Neural cell (in vitro differentiated cells): ENCODE measurements at regions not wholly inside any gene's neighbourhood (a gene's known extent, or its start where the extent isn't known, plus 50 kb on each side); places are given as distances from the start of the nearest gene placed in this dataset.

Experiments
- H2AFZ ChIP-seq: fragments of 200-600, 300-800 bp; sonication (generic), shearing (Covaris generic); 2 replicates; pipeline ENCODE4 v1.6.0; 2014; ENCODE audit warnings: low read depth, mild to moderate bottlenecking, antibody characterized with exemption, low read length, moderate library complexity
- H3F3A ChIP-seq: fragments of 200-600 bp; shearing (Covaris generic); 2 replicates; pipeline ENCODE4 v1.6.1; 2016; ENCODE audit warnings: mild to moderate bottlenecking, moderate library complexity, mixed read lengths, antibody characterized with exemption, low read length; ENCODE audit not compliant: insufficient read depth, poor library complexity, severe bottlenecking
- H3K27ac ChIP-seq: fragments of 200-600, 300-800 bp; sonication (generic), shearing (Covaris generic); 2 replicates; pipeline ENCODE4 v1.5.1; 2014; ENCODE audit warnings: mild to moderate bottlenecking, low read length, moderate library complexity
- H3K27me3 ChIP-seq: fragments of 300-800, 200-600 bp; sonication (generic), shearing (Covaris generic); 2 replicates; pipeline ENCODE4 v1.6.0; 2014; ENCODE audit warnings: mild to moderate bottlenecking, low read depth, low read length, moderate library complexity; ENCODE audit not compliant: insufficient read depth
- H3K36me3 ChIP-seq: fragments of 300-800, 200-600 bp; sonication (generic), shearing (Covaris generic); 2 replicates; pipeline ENCODE4 v1.5.1; 2014; ENCODE audit warnings: mild to moderate bottlenecking, antibody characterized with exemption, low read length, moderate library complexity; ENCODE audit not compliant: insufficient read depth
- H3K4me2 ChIP-seq: fragments of 300-800, 200-600 bp; sonication (generic), shearing (Covaris generic); 2 replicates; pipeline ENCODE4 v1.6.0; 2014; ENCODE audit warnings: mild to moderate bottlenecking, low read length
- H3K4me3 ChIP-seq: fragments of 300-800, 200-600 bp; sonication (generic), shearing (Covaris generic); 2 replicates; pipeline ENCODE4 v1.5.1; 2014; ENCODE audit warnings: mild to moderate bottlenecking, low read length, moderate library complexity
- H3K79me2 ChIP-seq: fragments of 200-600 bp; shearing (Covaris generic); replicated peaks from 2 replicates; pipeline ENCODE4 v1.6.0; 2014; ENCODE audit warnings: mild to moderate bottlenecking, low read length, moderate library complexity; ENCODE audit not compliant: insufficient read depth
- H3K9ac ChIP-seq: fragments of 300-800, 200-600 bp; sonication (generic), shearing (Covaris generic); 2 replicates; pipeline ENCODE4 v1.6.1; 2016; ENCODE audit warnings: mild to moderate bottlenecking, low read length, mixed read lengths
- H3K9me2 ChIP-seq: fragments of 200-600 bp; shearing (Covaris generic); 2 replicates; pipeline ENCODE4 v1.6.1; 2016; ENCODE audit warnings: mild to moderate bottlenecking, low read length, mixed read lengths; ENCODE audit not compliant: insufficient read depth
- H3K9me3 ChIP-seq: fragments of 200-600, 300-800 bp; sonication (generic), shearing (Covaris generic); 2 replicates; pipeline ENCODE4 v1.6.1; 2016; ENCODE audit warnings: mild to moderate bottlenecking, mixed run types, low read length, moderate library complexity, mixed read lengths
- H4K20me1 ChIP-seq: fragments of 200-600 bp; shearing (Covaris generic); 2 replicates; pipeline ENCODE4 v1.6.1; 2016; ENCODE audit warnings: mild to moderate bottlenecking, mixed run types; ENCODE audit not compliant: insufficient read depth
- EZH2 ChIP-seq: fragments of 200-600, 300-800 bp; shearing (Covaris generic), sonication (generic); IDR thresholded peaks from 2 replicates; pipeline ENCODE4 v1.6.1; 2014; ENCODE audit warnings: antibody characterized with exemption, low read length, borderline replicate concordance, mild to moderate bottlenecking; ENCODE audit not compliant: insufficient read depth, poor library complexity, severe bottlenecking
- MXI1 ChIP-seq: fragments of 450-650 bp; conservative IDR thresholded peaks from 2 replicates; pipeline ENCODE4 v1.6.1; 2014; ENCODE audit warnings: antibody characterized with exemption, mild to moderate bottlenecking; ENCODE audit not compliant: poor library complexity, severe bottlenecking
- REST ChIP-seq: IDR thresholded peaks from 2 replicates; pipeline ENCODE4 v1.6.1; 2012; ENCODE audit warnings: borderline replicate concordance
- TAF1 ChIP-seq: IDR thresholded peaks from 2 replicates; pipeline ENCODE4 v1.6.1; 2012; ENCODE audit warnings: low read depth

GRCh38 chr18:73688161-73688560 is 459.5 kb downstream of the FBXO15 start:
- Histone ChIP-seq H2AFZ (no peak overlapping the region), H3F3A (no peaks in the 10 kb centered on the region), H3K4me3 (no peak overlapping the region), H3K9ac (no peak overlapping the region), H3K36me3 (no peaks in the 10 kb centered on the region), H3K9me3 (no peaks in the 10 kb centered on the region), H3K27me3 (no peaks in the 10 kb centered on the region), H3K4me2 (no peak overlapping the region), H4K20me1 (no peaks in the 10 kb centered on the region), H3K9me2 (no peaks in the 10 kb centered on the region), H3K27ac (no peak overlapping the region), H3K79me2 (no peaks in the 10 kb centered on the region)
- TF ChIP-seq REST = no peak

DNA sequence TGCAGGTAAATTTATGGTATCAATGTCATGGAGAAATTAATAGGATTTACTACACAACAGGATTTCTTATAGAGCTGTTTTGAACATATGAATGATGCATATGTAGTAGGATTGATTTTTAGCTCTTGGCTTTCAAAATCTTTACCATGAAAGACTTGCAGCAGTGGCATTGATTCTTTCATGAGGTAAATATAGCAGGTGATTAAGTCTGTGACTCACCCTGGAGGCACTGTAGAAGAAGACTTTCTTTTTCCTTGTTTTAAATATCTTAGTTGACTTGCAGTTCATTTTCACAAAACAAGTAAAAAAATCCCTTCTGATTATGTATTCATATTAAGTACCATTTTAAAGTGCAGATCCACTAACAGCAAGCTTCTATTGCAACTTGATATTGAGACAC is 463.0 kb downstream of the FBXO15 start:
- no peaks in the 10 kb centered on the region for H3K79me2 ChIP-seq
- TF ChIP-seq EZH2 (no peak), REST (no peak), TAF1 (no peak)
- no peak overlapping the region for H3K4me2 ChIP-seq

GRCh38 chr18:73683409-73684238 is 464.0 kb downstream of the FBXO15 start:
- Histone ChIP-seq H3K27me3 (no peaks in the 10 kb centered on the region), H3K9me3 (no peaks in the 10 kb centered on the region), H3K79me2 (no peaks in the 10 kb centered on the region), H3F3A (no peaks in the 10 kb centered on the region), H3K4me3 (no peak overlapping the region), H3K36me3 (no peaks in the 10 kb centered on the region), H4K20me1 (no peaks in the 10 kb centered on the region), H3K9me2 (no peaks in the 10 kb centered on the region), H2AFZ (no peak overlapping the region), H3K27ac (no peak overlapping the region), H3K9ac (no peak overlapping the region), H3K4me2 (no peak overlapping the region)
- no peak for TF ChIP-seq MXI1
- no peak for TF ChIP-seq EZH2
- no peak for TF ChIP-seq REST

More for the DNA sequence above, 463.0 kb downstream of the FBXO15 start:
- H3K27me3 ChIP-seq = no peaks in the 10 kb centered on the region
- H3K9me2 ChIP-seq = no peaks in the 10 kb centered on the region
- no peaks in the 10 kb centered on the region for H3F3A ChIP-seq
- H2AFZ ChIP-seq = no peak overlapping the region
- no peak overlapping the region for H3K9ac ChIP-seq
- H3K27ac ChIP-seq = no peak overlapping the region
- H3K4me3 ChIP-seq = no peak overlapping the region
- H3K36me3 ChIP-seq = no peaks in the 10 kb centered on the region
- no peaks in the 10 kb centered on the region for H4K20me1 ChIP-seq
- no peaks in the 10 kb centered on the region for H3K9me3 ChIP-seq
